HepG2 (cell line): ENCODE measurements at regions not wholly inside any gene's neighbourhood (a gene's known extent, or its start where the extent isn't known, plus 50 kb on each side); places are given as distances from the start of the nearest gene placed in this dataset.

Source experiments
- BCL6 ChIP-seq: IDR thresholded peaks from 2 replicates; pipeline ENCODE4 v1.6.1; 2016; ENCODE audit warnings: missing genetic modification reagents, missing compliant biosample characterization
- GLMP ChIP-seq: sonication (generic); formaldehyde crosslinking; IDR thresholded peaks from 2 replicates; pipeline ENCODE4 v1.9.0; 2021; ENCODE audit warnings: missing genetic modification reagents, mild to moderate bottlenecking, borderline replicate concordance
- GTF2F1 ChIP-seq: fragments of 150-350 bp; IDR thresholded peaks from 2 replicates; pipeline ENCODE4 v1.6.1; 2014; ENCODE audit warnings: low read length
- HDAC2 ChIP-seq: sonication (generic); formaldehyde crosslinking; IDR thresholded peaks from 2 replicates; pipeline ENCODE4 v1.4.0; 2020; ENCODE audit warnings: missing genetic modification reagents
- HOMEZ ChIP-seq: IDR thresholded peaks from 2 replicates; pipeline ENCODE4 v1.6.1; 2016; ENCODE audit warnings: low read depth
- KMT2B ChIP-seq: IDR thresholded peaks from 2 replicates; pipeline ENCODE4 v1.6.1; 2016; ENCODE audit warnings: missing genetic modification reagents, missing compliant biosample characterization
- NAIF1 ChIP-seq: sonication (generic); formaldehyde crosslinking; IDR thresholded peaks from 2 replicates; pipeline ENCODE4 v1.5.0; 2020; ENCODE audit warnings: mild to moderate bottlenecking, missing genetic modification reagents, borderline replicate concordance
- NFATC3 ChIP-seq: sonication (generic); formaldehyde crosslinking; IDR thresholded peaks from 2 replicates; pipeline ENCODE4 v1.5.1; 2020; ENCODE audit warnings: mild to moderate bottlenecking, missing genetic modification reagents
- PBX2 ChIP-seq: IDR thresholded peaks from 2 replicates; pipeline ENCODE4 v1.6.1; 2016; ENCODE audit warnings: control low read depth
- PHF21A ChIP-seq: sonication (generic); formaldehyde crosslinking; IDR thresholded peaks from 2 replicates; pipeline ENCODE4 v1.5.0; 2020; ENCODE audit warnings: mild to moderate bottlenecking, missing genetic modification reagents
- POLR2AphosphoS5 ChIP-seq: IDR thresholded peaks from 2 replicates; pipeline ENCODE4 v1.6.1; 2012; ENCODE audit warnings: low read depth, low read length
- SPEN ChIP-seq: sonication (generic); formaldehyde crosslinking; IDR thresholded peaks from 2 replicates; pipeline ENCODE4 v1.5.1; 2020; ENCODE audit warnings: low read depth, mild to moderate bottlenecking, missing genetic modification reagents
- WIZ ChIP-seq: sonication (generic); formaldehyde crosslinking; IDR thresholded peaks from 2 replicates; pipeline ENCODE4 v1.5.1; 2020; ENCODE audit warnings: mild to moderate bottlenecking, missing genetic modification reagents
- ZBTB3 ChIP-seq: sonication (generic); formaldehyde crosslinking; IDR thresholded peaks from 2 replicates; pipeline ENCODE4 v1.4.0; 2020; ENCODE audit warnings: low read depth, mild to moderate bottlenecking, moderate library complexity, missing genetic modification reagents, borderline replicate concordance
- ZBTB42 ChIP-seq: sonication (generic); formaldehyde crosslinking; IDR thresholded peaks from 2 replicates; pipeline ENCODE4 v1.5.0; 2020; ENCODE audit warnings: mild to moderate bottlenecking, missing genetic modification reagents
- ZNF10 ChIP-seq: sonication (generic); formaldehyde crosslinking; IDR thresholded peaks from 2 replicates; pipeline ENCODE4 v1.4.0; 2020; ENCODE audit warnings: mild to moderate bottlenecking, low read depth, missing genetic modification reagents, borderline replicate concordance
- ZNF20 ChIP-seq: sonication (generic); formaldehyde crosslinking; IDR thresholded peaks from 2 replicates; pipeline ENCODE4 v1.4.0; 2020; ENCODE audit warnings: mild to moderate bottlenecking, moderate library complexity, missing genetic modification reagents
- ZNF441 ChIP-seq: sonication (generic); formaldehyde crosslinking; IDR thresholded peaks from 2 replicates; pipeline ENCODE4 v1.7.0; 2021; ENCODE audit warnings: missing genetic modification reagents, borderline replicate concordance
- ZNF451 ChIP-seq: sonication (generic); formaldehyde crosslinking; IDR thresholded peaks from 2 replicates; pipeline ENCODE4 v1.5.0; 2020; ENCODE audit warnings: mild to moderate bottlenecking, missing genetic modification reagents
- ZNF691 ChIP-seq: sonication (generic); formaldehyde crosslinking; IDR thresholded peaks from 2 replicates; pipeline ENCODE4 v1.4.0; 2020; ENCODE audit warnings: missing genetic modification reagents, low read depth, mild to moderate bottlenecking, borderline replicate concordance
- ZSCAN29 ChIP-seq: sonication (generic); formaldehyde crosslinking; conservative IDR thresholded peaks from 2 replicates; pipeline ENCODE4 v1.4.0; 2020; ENCODE audit warnings: mild to moderate bottlenecking, missing genetic modification reagents
- ZSCAN31 ChIP-seq: sonication (generic); formaldehyde crosslinking; IDR thresholded peaks from 2 replicates; pipeline ENCODE4 v1.5.0; 2020; ENCODE audit warnings: low read depth, mild to moderate bottlenecking, missing genetic modification reagents
- ZZZ3 ChIP-seq: sonication (generic); formaldehyde crosslinking; IDR thresholded peaks from 2 replicates; pipeline ENCODE4 v1.4.0; 2020; ENCODE audit warnings: missing genetic modification reagents, mild to moderate bottlenecking, borderline replicate concordance
- TF ChIP-seq, protein P1 (sequence below): sonication (generic); formaldehyde crosslinking; IDR thresholded peaks from 2 replicates; pipeline ENCODE4 v1.8.0; 2023; ENCODE audit warnings: mild to moderate bottlenecking, missing genetic modification reagents
- TF ChIP-seq, protein P2 (sequence below), 2 experiments: fragments of 450-650 bp in 1 of 2; sonication (generic) in 1 of 2; formaldehyde crosslinking; IDR thresholded peaks; 2 replicates each; pipeline versions ENCODE4 v1.5.0 to v1.8.0; 2020 to 2022; ENCODE audit warnings: mild to moderate bottlenecking in 1 of 2, missing genetic modification reagents in 1 of 2

- TF ChIP-seq, protein P1, sequence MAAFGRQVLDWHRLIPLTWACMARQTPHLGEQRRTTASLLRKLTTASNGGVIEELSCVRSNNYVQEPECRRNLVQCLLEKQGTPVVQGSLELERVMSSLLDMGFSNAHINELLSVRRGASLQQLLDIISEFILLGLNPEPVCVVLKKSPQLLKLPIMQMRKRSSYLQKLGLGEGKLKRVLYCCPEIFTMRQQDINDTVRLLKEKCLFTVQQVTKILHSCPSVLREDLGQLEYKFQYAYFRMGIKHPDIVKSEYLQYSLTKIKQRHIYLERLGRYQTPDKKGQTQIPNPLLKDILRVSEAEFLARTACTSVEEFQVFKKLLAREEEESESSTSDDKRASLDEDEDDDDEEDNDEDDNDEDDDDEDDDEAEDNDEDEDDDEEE: no peak
- TF ChIP-seq PHF21A (peak; percentile 27; the same call in 1 of the 2 replicates), HDAC2 (CRISPR knock-in tag) (peak; percentile 71; the same call in 1 of the 2 replicates), ZNF10 (CRISPR knock-in tag) (no peak), ZSCAN29 (CRISPR knock-in tag) (no peak), ZNF451 (CRISPR knock-in tag) (no peak), ZNF20 (CRISPR knock-in tag) (no peak), WIZ (CRISPR knock-in tag) (no peak), GTF2F1 (no peak), ZNF691 (CRISPR knock-in tag) (no peak), POLR2AphosphoS5 (no peak), ZSCAN31 (CRISPR knock-in tag) (no peak), GLMP (no peak), HOMEZ (no peak), PBX2 (CRISPR knock-in tag) (no peak), ZZZ3 (no peak), NAIF1 (CRISPR knock-in tag) (no peak), SPEN (CRISPR knock-in tag) (no peak), KMT2B (no peak), BCL6 (CRISPR knock-in tag) (peak; percentile 97), ZBTB42 (CRISPR knock-in tag) (no peak), ZNF441 (no peak), NFATC3 (CRISPR knock-in tag) (no peak), ZBTB3 (CRISPR knock-in tag) (no peak)
- TF ChIP-seq, protein P2, sequence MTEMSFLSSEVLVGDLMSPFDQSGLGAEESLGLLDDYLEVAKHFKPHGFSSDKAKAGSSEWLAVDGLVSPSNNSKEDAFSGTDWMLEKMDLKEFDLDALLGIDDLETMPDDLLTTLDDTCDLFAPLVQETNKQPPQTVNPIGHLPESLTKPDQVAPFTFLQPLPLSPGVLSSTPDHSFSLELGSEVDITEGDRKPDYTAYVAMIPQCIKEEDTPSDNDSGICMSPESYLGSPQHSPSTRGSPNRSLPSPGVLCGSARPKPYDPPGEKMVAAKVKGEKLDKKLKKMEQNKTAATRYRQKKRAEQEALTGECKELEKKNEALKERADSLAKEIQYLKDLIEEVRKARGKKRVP (CRISPR knock-in tag; IDR thresholded peaks at IDR 0.05): peak; percentile 75 to 97
Observed at GRCh38 chr2:53104263-53104662, 663.3 kb upstream of the CHAC2 start (continued).
